C4-2B (cell line): ENCODE measurements at regions not wholly inside any gene's neighbourhood (a gene's known extent, or its start where the extent isn't known, plus 50 kb on each side); places are given as distances from the start of the nearest gene placed in this dataset.

Source experiments
- CTCF ChIP-seq: fragments of 450-650 bp; conservative IDR thresholded peaks from 2 replicates; pipeline ENCODE4 v1.5.1; 2017; ENCODE audit warnings: mild to moderate bottlenecking
- ZFX ChIP-seq: fragments of 450-650 bp; IDR thresholded peaks from 2 replicates; pipeline ENCODE4 v1.6.1; 2017

- TF ChIP-seq CTCF (no peak), ZFX (no peak)
These were observed 103.5 kb downstream of the TMEM121 start for GRCh38 chr14:105629886-105630215.
